ENCODE measurements at regions not wholly inside any gene's neighbourhood (a gene's known extent, or its start where the extent isn't known, plus 50 kb on each side); places are given as distances from the start of the nearest gene placed in this dataset.

DNA sequence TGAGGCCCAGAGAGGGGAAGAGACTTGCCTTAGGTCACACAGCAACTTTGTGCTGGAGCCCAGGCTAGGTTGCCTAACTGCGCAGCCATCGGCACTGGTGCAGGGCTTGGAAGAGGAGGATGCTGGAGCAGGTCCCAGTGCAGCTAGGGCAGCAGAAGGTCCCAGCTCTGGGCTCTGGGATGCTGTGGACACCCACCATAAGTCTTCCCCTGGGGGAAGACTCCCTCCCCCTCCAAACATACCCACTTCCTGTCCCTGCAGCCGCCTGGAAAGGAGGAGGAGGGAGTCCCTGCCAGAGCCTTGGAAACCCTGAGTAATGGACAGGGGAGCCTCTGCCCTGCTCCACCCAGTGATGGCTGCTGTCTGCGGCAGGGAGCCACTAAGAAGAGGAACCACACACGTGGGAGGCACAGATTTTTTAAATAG lies 93.6 kb downstream of the NCR2 start:
- peak; percentile 73 for DNase-seq (ENCODE audit: low spot score)

DNA sequence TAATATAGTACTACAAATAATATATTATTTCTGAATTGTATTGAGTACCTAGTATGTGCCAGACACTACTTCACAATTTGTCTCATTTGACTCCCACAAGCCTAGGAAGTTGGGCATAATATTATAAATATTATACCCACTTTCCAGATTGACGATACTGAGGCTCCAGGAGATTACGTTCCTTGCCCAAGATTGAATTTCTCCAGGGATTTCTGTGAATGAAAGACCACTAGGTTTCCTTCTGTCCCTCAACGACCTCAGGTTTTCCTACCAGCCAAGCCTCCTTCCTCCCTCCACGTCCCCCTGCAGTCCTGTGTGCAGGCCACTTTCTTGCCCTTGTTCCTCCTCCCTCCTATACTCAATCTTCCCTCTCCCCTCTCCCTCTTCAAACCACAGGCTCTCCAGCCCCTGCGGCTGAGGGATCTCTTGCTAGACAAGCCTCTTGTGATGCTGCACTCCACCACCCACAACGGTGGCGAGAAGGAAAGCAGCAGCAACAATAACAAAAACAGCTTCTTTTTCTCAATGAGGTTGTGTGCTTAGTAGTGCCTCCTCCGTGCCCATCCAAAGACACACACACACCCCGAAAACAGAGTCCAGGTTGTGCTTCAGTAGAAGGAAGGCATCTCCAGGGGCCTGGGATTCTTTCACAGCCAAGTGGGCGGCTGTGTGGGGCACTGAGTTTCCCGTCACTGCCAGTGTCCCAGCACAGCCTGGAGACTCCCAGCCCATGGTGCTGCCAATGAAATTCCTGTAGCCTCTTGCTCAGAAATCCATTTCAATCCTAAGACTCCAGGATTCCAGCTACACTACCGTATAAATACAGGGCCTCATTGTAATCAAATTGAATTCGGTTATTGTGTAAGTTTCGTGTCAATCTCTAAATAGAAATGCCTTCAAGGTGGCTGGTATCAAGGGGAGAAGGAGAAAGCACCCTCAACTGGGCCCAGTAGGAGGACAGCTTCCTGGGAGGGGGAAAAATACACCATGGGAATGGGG lies 94.4 kb downstream of the NCR2 start:
- no peak for DNase-seq (ENCODE audit: low spot score)

DNA sequence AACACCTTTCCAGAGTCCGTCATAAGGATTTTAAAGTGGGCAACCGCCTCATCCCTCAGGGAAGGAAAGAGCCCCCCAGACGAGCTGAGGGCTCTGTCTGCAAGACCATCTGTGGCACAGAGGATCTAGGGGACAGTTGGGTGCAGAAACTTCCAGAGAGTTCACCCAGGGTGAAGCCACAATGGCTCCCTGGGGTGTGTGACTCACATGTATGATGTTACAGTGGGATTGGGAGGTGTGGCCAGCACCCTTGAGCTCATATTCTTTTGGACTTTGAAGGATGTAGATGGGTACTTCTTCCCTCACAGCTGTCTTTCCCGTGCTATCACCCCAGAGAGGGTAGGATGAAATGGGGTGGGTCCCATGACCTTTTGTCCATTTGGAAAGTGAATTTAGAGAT lies 95.5 kb downstream of the NCR2 start:
- DNase-seq (ENCODE audit: low spot score): no peak

DNA sequence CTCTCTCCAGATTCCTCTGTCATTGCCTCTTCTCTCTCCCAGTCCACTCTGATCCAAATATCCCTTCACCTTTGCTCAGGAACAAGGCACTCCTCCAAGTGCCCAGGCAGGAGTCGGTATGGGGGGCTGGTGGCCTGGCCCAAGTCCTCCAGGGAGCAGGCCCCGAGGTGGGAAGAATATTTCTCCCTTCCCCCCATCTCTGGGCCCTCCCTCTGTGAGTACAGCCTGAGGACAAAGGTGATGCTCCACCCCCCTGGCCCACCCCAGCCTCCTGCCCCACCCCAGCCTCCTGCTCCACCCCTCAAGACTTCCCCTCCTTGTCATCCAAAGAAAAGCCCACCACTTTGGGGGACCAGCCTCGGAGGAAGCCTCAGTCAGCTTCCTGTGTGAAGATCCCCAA lies 96.9 kb downstream of the NCR2 start:
- DNase-seq (ENCODE audit: low spot score): no peak

DNA sequence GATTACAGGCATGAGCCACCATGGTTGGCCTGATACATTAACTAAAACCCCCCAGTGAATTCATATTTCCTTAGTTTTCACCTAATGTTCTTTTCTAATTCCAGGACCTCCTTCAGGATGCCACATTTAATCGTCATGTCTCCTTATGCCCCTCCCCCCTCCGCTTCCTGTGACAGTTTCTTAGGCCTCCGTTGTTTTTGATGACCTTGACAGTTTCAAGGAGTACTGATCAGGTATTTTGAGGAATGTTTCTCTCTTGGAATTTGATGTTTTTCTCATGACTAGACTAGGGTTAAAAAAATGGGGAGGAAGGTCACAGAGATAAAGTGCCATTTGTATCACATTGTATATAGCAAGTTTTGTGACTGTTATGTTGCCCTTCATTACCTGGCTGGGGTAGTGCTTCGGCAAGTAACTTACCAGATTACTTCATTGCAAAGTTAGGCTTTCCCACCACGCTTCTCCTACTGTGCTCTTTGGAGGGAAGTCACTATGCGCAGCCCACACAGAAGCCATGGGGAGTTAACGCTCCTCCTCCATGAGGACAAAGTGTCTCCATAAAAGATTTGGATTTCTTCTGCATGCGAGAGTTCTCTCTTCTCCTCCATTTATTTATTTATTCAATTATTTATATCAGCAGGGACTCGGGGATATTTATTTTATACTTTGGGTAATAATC lies 99.5 kb downstream of the NCR2 start:
- no peak for DNase-seq (ENCODE audit: low spot score)

DNA sequence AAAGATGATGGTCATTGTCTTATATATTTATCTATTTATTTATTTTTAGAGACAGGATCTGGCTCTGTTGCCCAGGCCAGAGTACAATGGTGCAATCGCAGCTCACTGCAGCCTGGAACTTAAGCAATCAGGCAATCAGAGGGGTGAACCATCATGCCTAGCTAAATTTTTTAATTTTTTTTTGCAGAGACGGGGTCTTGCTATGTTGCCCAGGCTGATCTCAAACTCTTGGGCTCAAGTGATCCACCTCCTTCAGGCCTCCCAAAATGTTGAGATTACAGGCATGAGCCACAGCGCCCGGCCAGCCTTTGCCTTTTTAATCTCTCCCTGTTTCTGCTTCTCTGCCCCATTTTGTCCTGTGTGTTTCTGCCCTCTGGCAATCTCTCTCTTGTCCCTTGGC lies 102.2 kb downstream of the NCR2 start:
- DNase-seq (ENCODE audit: low spot score): no peak

DNA sequence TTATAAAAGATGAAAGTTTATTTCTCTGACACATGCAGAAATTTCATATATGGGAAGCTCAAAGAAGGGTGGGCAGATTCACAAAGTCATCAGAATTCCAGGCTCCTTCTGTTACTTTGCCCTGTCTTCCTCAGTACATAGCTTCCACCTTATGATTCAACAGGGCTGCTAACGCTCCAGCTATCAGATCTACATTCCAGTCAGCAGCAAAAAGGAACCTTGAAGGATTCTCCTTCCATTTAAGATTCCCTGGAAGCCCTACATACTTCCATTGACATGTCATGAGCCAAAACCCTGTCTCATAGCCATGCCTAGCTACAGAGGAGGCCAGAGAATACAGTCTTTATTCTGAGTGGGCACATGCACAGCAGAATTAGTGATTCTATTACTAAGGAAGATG lies 103.3 kb downstream of the NCR2 start:
- no peak for DNase-seq (ENCODE audit: low spot score)

DNA sequence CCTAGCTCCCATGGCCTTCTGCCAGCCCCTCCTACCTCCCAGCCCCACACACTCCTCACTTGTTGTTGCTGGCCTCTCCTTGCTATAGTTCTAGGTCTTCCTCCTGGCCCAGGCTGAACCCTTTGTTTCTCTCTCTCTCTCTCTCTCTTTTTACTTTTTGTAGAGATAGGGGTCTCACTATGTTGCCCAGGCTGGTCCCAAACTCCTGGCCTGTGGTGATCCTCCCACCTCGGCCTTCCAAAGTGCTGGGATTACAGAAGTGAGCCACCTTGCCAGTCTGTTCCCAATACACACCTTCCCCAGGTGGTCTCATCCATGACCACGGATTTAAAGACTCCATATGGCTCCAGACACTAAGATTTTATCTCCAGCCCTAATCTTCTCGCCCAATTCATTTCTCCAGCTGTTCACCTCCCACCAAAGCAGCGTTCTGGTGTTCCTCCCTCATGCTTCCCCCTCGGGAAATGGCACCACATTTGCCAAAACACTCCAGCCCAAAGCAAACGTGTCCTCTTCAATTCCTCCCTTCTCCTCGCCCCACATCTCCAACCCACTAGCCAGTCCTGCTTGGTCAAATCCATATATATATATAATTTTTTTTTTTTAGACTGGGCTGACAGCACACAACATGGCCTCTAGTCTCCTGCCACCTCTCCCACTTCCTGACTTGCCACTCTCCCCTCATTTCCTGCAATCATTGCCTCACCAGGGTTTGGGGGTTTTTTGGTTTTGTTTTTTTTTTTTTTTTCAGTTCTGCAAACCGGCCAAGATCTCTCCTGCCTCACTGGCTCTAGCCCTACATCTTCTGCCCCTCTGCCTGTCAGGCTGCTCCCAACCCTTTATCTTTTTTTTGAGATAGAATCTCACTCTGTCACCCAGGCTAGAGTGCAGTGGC lies 104.4 kb downstream of the NCR2 start:
- DNase-seq (ENCODE audit: low spot score): no peak

DNA sequence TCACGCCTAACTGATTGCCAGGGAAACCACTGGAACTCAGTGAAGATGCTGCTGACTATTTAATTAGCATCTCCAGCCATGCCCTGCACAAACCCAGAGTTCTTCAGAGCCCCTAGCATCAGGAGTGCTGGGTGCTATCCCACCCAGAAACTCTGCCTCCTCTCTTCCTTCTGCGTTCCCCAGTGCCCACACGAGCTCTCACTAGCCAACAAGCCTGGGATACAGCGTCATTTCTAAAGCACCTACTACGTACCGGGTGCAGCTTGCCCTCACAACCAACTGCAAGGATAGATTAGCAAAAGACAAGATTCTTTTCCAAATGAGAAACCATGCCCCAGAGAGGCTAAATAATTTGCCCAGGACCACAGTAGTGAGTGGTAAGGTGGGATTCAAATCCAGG lies 105.2 kb upstream of the FOXP4 start:
- DNase-seq (ENCODE audit: low spot score): no peak

DNA sequence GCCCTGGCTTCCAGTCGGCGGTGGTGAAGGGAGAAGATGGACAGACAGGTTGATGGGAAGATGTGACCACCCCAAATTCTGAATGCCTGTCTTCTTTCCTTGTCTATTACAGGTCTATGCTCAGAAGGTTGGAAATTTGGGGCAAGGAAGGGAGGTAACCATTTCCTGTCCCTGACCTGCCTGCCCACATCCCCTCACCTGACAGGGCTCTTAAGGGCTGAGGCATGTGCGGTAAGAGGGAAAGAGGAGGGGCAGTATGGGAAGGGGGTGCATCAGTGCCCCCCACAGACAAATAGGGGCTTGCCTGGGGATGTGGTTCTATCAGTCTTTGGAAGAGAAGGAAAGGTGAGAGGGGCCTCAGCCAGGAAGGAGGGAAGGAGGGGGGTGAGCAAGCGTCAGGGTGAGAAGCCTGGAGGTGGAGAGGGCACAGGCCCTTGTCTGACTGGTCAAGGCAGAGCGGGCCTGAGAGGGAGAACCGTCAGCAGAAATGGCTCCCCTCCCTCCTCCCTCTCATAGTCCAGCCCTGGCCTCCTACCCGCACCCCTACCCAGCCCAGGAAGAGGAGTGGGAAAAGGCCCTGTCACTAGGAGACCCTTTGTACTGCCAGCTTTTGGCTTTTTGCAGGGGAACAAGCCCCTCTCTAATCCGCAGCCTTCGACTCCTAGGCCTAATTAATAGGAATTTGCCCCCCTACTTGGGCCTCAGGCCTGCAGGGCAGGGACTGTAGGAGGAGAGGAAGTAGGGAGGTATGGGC lies 104.4 kb upstream of the FOXP4 start:
- no peak for DNase-seq (ENCODE audit: low spot score)

DNA sequence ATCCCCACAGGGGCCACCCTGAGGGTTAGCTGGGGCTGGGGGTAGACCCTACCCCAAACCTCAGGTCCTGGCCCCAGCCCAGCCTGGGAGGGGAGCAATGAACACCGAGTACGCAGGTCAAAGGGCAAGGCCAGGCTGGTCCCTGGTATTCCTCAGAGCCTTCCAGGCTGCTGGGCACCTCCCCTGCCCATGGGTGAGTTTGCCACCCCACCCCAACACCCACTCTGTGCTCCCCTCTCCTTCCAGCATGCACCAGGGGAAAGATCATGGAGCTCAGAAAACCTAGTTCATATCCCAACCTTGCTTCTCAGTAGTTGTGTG lies 103.9 kb upstream of the FOXP4 start:
- DNase-seq (ENCODE audit: low spot score): no peak

DNA sequence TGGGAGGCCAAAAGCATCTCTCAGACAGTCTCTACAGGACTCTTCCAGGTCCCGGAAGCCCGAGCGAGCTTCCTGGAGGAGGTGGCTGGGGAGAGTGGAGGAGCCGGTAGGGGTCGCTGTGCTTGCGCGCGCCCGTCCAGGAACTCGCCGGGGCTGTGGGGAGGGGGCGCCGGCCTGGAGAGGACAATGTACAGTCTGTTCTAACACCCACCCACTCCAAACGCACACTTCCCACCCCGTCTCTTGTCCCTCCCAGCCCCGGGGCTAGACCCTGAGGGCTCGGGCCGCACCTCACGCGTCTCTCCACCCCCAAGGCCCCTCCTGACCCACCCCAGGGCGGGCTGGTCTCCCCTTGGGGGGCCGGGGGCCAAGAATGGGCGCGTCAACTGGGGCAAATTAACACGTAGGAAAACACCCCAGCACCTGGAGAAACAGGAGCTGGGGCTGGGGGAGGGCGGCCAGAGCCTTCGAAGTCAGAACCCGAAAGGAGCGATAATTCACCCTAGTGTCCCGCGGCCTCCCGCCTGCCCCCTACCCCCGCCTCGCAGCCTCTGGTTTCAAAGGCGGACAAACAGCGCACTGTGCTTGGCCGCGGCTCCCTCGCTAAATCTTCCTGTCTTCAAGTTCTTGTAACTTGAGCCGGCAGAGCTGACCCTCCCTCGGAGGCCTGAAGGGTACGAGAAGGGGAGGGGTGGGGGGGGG lies 103.2 kb upstream of the FOXP4 start:
- DNase-seq (ENCODE audit: low spot score): peak; percentile 54

DNA sequence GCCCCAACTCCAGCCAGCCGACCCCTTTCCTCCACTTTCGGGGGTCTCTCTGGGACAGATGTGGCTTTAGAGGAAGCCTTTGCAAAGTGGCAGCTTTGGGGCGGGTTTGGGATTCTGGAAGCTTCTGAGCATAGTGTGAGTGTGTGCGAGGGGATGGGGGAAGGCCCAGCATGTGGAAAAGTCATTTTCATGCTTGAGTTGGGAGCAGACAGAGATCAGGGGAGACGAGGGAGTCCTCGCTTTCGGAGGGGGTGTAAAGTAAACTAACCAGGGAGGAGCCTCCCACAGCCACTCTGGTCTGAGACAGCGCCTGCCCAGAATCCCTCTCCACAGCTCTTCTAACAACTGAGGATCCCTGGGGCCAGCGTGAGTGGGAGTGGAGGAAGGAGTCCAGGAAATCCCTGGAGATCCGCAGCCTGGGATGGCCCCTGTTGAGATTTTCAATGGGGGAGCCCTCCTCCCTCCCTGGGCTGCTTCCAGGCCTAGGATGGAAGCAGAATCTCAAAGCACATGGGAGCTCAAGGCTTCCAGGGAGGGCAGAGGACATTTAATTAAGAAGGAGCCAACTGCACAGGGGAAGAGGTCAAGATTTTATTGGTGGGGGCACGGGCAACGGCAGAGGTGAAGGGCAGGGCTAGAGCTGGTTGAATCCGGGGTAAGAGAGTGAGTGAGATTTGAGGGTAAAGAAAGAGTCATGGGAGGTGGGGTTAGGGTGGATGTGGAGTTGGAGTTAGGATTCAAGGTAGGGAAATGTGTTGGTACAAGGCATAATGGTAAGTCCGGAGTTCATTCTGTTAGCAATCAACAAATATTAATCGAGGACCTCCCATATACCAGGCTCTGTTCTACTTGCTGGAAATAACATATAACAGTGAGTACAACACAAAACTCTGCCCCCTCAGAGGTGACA lies 102.3 kb upstream of the FOXP4 start:
- no peak for DNase-seq (ENCODE audit: low spot score)

DNA sequence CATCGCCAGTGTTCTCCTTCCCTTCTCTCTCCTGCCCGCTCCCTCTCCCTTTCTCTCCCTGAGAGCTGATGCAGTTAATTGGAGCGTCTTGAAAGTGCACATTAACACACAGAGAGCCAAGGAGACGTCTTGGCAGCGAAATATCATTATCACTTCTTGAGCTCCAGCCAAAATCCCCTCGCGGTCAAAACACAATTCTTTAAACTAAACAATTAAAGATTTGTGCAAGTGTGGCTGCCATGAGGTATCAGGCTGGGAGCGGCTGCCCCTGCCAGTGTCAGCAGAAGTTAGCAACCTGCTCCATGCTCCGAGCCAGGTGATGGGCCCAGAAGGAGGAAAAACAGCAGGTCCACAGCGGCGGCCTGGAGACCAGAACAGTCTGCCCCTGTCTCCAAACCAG lies 100.9 kb upstream of the FOXP4 start:
- no peak for DNase-seq (ENCODE audit: low spot score)

DNA sequence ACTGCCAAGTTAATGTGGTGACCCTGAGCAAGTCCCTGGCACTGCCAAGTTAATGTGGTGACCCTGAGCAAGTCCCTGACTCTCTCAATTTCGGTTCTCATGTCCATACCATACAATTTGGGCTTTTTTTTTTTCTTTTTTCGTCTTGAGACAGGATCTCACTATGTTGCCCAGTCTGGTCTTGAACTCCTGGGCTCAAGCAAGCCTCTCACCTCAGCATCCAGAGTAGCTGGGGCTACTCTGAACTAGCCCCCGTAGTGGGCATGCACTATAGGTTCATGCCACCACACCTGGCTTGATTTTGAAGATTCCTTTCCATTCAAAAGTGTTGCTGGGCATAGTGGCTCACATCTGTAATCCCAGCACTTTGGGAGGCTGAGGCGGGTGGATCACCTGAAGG lies 100.0 kb upstream of the FOXP4 start:
- DNase-seq (ENCODE audit: low spot score): no peak

DNA sequence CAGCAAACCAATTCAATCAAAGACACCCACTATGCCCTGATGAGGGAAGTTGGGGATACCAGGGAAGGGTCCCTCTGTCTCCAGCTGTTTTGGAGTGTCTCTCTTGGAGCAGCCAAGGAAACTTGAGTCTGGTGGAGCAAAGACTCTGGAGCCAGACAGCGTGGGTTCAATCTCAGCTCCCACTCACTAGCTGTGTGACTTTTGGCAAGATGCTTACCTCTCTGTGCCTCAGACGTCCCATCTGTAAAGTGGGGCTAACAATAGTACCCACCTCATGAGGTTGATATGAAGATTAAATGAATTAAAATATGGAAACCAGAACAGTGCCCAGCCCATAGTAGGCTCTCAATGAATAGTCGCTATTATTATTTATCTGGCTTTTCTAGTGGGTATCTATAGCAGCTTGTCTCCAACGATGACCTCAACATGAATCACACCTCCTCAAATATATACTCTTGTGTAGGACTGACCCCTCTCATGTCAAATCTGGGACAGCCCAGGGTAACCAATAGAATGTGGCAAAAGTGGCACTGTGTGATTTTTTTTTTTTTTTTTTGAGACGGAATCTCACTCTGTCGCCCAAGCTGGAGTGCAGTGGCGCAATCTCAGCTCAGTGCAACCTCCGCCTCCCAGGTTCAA lies 99.2 kb upstream of the FOXP4 start:
- no peak for DNase-seq (ENCODE audit: low spot score)

DNA sequence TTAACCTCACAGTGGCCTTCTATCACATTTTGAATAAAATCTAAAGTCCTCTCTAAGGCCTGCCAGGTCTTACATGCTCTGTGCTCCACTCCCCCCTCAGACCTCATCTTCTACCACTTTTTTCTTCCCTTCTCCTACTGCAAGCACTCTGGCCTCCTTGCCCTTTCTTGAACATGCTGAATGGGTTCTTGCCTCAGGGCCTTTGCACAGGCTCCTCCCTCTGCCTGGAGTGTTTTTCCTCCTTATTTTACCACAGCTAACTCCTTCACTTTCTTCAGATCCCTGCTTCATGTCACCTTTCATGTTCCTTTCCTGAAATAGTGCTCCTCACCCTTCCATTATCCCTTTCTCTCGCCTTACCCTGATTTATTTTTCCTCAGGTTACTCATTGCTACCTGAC lies 97.9 kb upstream of the FOXP4 start:
- DNase-seq (ENCODE audit: low spot score): no peak

DNA sequence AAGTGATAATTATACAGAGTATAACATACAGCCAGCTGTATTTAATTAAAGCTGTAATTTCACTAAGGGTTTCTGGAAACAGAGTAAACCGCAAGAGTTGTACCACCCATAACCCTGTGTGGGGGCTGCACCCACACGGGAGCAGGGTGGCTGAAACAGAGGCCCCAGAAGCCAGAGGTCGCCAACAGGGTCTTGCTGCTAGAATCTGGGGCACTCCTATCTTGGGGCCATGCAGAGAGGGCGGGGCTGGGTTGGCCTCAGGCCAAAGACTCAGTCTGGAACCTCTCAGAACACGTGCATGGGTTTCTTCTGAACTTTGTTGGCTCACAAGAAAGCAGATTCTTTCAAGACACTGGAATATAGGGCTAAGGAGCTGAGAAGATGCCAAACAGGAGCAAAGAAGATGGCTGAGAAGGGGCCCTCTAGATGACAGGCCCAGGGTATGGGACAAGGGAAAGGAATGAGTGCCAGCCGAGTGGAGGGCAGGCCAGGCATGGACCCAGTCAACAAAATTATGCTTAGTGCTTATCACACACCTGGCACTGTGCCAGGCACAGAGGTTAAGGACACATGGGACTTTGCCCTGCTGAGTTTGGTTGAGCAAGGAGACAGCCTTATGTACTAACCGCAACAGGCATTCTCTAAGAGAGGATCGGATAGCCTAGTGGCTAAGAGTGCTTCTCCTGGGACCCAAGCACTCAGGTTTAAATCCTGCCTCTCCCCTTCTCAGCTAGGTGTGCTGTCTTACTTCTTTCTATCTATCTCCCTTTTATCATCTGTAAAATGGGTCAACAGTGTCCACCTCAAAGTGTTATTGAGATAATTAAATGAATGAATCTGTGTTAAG lies 96.6 kb upstream of the FOXP4 start:
- peak; percentile 41 for DNase-seq (ENCODE audit: low spot score)

DNA sequence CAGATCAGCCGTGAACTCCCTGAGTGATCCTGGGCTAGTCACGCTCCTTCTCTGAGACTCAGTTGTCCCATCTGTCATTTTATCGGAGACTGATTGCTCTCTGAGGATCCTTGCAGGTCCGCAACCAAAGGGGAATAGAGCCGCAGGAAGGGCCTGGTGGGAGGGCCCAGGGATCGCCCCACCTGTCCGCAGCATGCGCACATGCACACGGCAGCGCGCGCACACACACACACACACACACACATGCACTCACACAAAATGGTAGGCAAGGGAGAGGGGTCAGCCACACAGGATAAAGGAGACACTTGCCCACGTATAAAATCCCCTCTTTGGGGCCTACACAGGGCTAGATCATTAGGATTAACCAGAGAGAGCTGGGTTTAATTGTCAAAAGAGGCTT lies 95.6 kb upstream of the FOXP4 start:
- no peak for DNase-seq (ENCODE audit: low spot score)
